Activated T-helper 1 cell treated with anti-CD3 and anti-CD28 coated beads, Interleukin-2, amount 50 U/mL, for 16 hours (primary cell): ENCODE measurements at regions not wholly inside any gene's neighbourhood (a gene's known extent, or its start where the extent isn't known, plus 50 kb on each side); places are given as distances from the start of the nearest gene placed in this dataset.

Source experiments
- DNase-seq, 2 donors: peaks; one replicate each; pipeline ENCODE4 v3.0.0-alpha.2; 2020; ENCODE audit warnings: low read depth in 1 of 2, low spot score in 1 of 2

DNA sequence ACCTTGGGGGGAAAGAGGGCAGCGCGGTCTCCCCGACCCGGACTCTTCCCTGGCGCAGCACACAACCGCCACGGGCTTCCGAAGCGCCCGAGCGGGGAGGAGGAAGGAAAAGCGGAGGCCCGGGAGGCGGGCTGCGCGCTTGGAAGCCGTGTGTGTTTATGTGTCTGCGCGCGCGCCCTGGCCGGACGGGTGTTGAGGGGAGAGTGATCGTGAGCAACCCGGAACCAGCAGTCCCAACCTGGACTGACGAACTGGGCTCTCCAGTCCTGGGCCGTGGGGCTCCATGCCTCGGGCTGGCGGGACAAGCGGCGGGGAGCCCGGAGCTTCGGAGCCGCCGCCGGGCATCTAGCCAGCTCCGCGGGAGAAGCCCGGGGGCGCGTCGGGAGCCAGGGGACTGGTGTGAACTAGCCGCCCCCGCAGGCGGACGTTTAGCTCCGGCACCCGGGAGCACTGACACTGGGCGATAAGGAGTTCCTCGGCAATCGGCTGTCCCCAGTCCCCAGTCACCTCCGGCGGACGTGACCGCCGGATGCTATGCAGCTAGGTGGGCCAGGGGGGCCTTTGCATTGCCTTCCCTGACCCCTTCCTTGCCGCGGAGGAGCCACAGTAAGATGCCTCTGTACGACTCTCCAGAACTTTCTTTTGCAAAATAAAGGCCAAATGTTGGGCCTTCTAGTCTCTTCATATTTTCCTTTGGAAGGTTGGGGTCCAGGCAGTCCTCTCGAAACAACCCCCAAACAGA, 74.8 kb upstream of the BCOR start:
- DNase-seq, result no peak

GRCh38 chrX:40171513-40172400, 74.0 kb upstream of the BCOR start:
- DNase-seq, result no peak

- no peak for DNase-seq
Measured at GRCh38 chrX:40170830-40171512, 73.2 kb upstream of the BCOR start.

DNA sequence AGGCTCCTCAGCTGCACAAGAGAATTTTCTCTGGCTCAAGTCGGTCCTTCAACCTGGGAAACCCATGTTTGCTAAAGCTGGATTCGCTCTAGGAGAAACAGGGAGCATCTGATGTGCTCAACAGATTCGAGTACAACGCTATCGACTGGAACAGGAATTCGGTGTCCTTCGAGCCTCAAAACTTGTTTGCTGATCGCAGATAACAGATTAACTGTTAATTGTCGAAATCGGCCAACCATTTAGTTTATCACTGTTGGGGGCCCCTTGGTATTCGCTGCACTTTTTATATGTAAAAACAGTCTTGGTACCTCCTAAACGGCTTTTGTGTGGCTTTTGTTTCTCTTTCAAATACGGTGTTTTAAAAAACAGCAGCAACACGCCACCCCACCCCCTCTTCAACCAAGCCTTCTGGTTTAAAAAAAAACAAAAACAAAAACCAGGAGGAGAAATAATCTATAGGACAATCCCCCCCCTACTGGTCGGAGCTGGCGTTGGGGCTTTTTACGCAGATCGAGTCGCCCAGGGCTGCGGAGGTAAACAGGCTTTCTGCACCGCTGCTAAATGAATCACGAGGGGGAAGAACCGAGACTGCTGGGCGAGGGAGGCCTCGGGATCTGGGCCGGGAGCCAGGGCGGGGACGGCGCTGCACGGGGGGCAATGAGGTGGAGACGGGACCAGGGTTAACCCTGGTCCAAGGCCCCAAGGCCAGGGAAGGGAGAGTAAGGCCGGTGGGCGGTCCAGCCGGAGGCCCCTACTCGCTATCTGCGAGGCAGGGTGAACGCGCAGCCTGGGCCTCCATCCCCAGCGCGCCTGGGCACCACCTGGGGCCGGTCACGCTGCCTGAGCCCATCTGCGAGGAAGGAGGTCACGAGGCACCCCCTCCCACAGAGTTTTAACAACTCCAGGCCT, 71.7 kb upstream of the BCOR start:
- DNase-seq, result peak in 1 of 2 donors; percentile 61

- DNase-seq, result no peak
Measured at GRCh38 chrX:40168480-40169011, 70.8 kb upstream of the BCOR start.

DNA sequence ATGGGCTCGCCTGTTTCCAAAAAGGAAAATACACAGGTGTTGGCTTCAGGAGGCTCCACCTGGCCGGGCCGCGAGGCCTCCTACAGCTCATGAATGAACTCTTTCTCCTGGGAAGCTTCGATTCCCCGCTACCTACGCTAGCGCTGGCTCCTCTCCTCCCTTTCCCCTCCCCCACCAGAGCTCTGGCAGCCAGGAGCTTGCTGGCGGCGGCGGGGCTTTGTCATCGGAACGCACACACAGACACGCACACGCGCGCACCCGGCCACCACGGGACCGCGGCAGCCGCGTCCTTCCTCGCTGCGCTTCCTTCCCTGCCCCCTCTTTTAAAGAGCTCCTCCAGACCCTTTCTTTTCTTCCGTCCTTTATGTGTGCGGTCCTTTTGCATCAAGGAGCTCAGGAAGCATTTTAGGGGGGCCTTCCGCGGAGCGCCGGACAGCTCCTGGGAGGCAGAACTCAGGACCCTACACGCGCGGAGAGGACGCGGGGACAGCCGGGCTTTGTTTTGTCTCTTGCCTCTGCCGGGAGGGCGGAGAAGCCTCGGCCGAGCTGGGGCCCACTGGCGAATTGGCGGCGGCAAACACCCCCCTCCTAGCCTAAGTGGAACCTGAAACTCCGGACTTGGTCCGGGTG, 70.2 kb upstream of the BCOR start:
- no peak for DNase-seq

DNA sequence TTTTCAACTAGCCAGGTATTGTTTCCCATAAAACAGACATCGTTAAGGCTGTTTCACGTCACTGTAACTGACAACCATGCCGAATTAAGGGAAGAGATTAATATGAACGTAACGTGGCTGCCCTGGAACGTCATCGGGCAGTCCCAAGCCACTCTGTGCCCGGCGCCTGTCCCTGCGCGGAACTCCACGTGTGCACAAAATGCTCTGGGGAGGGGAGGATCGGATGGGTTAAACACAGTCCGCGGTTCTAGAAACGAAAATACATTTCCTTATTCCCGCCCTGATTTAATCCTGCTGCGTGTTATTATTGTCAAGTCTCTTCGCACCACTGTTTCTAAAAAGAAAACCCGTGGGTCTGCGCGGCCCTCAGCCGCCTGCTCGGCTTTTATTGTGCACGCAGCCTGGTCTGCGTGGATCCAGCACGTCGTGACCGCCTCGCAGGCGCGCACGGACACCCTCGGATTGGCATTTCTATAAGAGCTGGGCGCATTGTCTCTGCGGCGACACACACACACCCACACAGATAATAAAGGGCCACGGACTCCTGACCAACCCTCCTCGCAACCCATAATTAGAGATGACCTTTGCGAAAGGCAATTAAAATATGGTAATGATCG, 69.6 kb upstream of the BCOR start:
- DNase-seq, result no peak

DNA sequence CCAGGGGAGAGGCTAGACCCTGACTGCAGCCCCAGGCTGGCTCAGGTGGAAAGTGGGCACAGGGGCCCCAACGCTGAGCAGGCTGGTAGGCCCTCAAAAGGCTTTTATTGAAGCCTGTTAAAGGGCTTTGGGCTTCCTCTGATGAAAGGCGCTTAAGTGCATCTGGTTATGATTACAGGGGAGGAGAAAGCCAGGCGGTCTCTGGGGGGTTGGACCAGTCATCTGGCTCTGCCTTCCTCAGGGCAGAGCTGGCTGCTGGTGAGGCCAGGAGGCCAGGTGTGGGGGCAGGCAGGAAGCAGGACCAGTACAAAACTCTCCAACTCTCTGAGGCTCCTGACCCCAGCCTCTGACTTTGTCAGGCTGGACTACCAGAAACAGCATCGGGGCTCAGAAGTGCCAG, 68.8 kb upstream of the BCOR start:
- DNase-seq, result no peak

- DNase-seq, result no peak
Measured at GRCh38 chrX:40165861-40166260, 68.1 kb upstream of the BCOR start.

DNA sequence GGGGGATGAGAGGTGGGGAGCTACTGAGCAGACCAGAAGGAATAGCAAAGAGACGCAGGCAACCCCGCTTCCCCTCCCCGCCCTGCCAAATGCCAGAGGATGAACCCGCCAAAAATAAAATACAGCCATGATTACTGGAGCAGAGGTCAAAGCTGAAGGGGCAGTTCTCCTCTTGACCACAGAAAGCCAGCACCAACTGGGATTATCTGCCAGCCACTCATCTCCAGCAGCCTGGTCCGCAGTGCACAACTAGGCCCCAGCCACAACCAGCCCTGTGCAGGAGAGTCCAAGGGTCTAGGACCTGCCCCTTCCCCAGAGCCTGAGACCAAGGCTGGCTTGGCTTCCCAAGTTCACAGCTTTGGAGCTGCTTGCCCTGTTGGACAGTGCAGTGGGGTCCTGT, 67.4 kb upstream of the BCOR start:
- DNase-seq, result no peak

- no peak for DNase-seq
Measured at GRCh38 chrX:40164751-40165150, 67.0 kb upstream of the BCOR start.

- DNase-seq, result no peak
Measured at GRCh38 chrX:40158036-40158706, 60.4 kb upstream of the BCOR start.

- DNase-seq, result no peak
Measured at GRCh38 chrX:40157228-40158035, 59.7 kb upstream of the BCOR start.

GRCh38 chrX:40156470-40157227, 58.9 kb upstream of the BCOR start:
- no peak for DNase-seq

DNA sequence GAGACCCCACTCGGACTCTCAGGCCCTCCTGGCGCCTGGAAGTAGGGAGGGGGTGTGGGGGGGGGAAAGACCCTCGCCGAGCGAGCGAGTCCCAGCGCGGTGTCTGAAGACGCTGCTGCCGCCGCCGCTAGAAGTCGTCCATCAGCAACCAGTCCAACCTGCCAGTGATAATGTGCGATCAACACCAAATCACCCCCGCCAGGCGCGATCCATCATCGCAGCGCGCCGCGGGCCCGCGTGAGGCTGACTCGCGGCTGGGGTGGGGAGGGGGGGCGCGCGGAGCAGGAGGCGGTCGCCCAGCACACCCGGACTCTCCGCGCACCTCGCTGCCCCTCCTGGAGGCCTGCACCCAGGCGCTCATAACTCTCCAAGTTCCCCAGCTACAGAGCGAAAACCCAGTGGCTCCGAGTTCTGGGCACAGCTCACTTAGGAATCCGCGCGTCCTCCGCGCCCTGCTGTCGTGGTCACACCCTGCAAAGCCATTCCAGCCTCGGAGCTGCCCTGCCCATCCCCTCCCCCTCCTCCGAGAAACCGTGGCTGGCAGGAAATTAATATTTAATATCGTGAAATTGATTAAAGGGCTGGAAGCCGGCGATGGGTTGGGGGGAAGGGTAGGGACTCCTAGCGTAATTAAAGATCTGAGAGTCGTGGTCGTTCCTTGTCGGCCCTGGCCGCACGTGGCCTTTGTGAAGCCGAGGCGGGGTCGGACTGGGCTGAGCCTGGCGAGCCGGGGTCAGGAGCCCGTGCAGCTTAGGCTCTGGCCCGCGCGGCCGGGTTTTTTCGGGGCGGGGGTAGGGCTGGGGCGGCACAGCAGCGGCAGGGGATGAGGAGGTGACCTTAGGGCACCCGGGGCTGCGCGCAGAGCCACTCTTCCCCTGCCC, 58.1 kb upstream of the BCOR start:
- DNase-seq, result no peak

GRCh38 chrX:40154853-40155588, 57.3 kb upstream of the BCOR start:
- no peak for DNase-seq
